GM10248 (cell line): ENCODE measurements at regions not wholly inside any gene's neighbourhood (a gene's known extent, or its start where the extent isn't known, plus 50 kb on each side); places are given as distances from the start of the nearest gene placed in this dataset.

ENCODE experiments used
- CTCF ChIA-PET: fragments of 300-600 bp; sonication (Branson Sonifier 250); formaldehyde crosslinking; extraction: SDS; loops from one replicate; lab custom pipeline; 2021; ENCODE audit warnings: antibody characterized with exemption; lab: Yijun Ruan, JAX
- POLR2A ChIA-PET: fragments of 350-650 bp; sonication (Branson Sonifier 250); formaldehyde crosslinking; extraction: SDS; loops from one replicate; lab custom pipeline; 2020; ENCODE audit warnings: antibody characterized with exemption; lab: Yijun Ruan, JAX
- DNase-seq: peaks from one replicate; pipeline ENCODE4 v3.0.0; 2012; ENCODE audit errors: extremely low spot score
- CTCF ChIP-seq: IDR thresholded peaks from 2 replicates; pipeline ENCODE4 v1.5.1; 2012; ENCODE audit warnings: mild to moderate bottlenecking, low read depth; ENCODE audit errors: extremely low read depth, missing control alignments, control extremely low read depth

DNA sequence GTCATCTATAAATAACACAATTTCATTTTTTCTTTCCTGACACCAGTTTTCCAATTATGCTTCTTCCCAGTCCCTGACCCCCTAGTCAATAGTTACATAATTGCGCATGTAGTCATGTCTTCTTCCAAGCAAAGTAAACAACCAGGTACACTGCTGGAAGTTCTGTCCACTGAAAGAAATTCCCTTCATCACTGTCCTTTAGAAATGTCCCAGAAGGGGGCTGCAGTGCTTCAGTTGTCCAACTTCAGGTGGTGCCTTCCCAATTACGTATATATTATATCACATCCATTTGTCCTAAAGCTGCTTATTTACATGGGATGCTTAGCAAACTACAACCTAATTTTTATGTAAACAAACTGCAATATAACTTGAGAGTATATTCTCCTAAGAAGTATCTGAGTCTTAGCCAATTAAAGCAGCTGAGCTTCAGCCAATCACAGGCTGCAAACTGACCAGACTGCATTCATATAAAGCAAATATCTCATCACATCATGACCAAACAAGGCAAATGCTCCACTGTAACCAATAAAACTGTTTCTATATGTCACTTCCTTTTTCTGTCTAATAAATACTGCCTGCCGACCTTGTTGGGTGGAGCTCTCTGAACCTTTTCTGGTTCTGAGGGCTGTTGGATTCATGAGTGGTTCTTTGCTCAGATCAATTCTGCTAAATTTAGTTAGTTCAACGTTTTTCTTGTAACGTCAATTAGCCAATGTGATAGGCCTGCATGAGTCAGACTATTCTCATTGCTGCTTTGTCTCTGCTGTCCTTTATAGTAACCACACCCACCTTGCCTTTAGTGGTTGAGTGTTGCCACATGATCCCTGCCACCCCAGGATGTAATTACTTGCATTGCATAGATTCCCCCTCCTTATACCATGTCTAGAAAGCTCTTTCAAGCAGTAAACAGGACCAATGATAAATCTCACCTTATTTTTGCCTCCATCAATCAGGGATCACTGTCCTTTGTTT is 239.3 kb downstream of the ALG10B start:
- no peak for DNase-seq
- ChIA-PET CTCF (interaction anchor here (1.5 kb wide), 1 partner anchor 15 kb away, joined by 3 read pairs; no protein-coding TSS in a partner anchor), POLR2A (no interaction called here)
- no peak for TF ChIP-seq CTCF

DNA sequence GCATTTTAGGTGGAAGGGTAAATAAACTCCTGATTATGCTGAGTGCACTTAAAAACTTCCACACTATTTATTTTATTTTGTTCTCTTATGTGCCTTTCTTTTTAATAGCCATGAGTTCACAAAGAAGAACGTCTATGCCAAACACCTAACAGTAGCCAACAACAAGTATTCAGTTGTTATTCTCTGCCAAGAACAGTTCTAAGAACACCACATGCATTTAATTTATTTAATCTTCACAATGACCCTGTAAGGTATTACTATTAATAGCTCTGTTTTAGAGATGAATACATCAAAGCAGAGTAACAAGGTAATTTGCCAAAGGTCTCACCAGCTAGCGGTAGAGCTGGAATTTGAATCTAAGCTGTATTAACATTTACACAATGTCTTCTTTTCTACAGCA is 240.1 kb downstream of the ALG10B start:
- DNase-seq = no peak
- no peak for TF ChIP-seq CTCF
- CTCF ChIA-PET = interaction anchor here (1.5 kb wide), 1 partner anchor 14 kb away, joined by 3 read pairs; no protein-coding TSS in a partner anchor
- POLR2A ChIA-PET = no interaction called here

DNA sequence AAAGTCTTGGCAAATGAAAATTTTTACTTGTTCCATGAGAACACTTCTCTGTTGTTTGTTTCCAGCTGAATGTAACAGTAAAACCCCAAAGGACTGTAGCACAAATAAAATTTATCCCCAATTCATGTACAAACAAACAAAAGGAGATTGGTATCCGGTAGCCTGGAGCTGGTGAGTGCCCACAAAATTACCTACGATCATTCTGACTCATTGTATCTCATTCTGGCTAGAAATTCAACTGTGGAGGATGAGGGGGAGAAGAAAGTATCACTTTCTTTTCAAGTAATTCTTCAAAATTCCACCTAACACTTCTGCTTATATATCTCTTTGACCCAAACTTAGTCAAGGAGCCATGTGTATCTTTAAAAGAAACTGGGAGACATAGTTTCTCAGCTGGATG is 268.5 kb downstream of the ALG10B start:
- TF ChIP-seq CTCF = no peak
- POLR2A ChIA-PET = no interaction called here
- CTCF ChIA-PET = no interaction called here
- DNase-seq = peak; percentile 7

DNA sequence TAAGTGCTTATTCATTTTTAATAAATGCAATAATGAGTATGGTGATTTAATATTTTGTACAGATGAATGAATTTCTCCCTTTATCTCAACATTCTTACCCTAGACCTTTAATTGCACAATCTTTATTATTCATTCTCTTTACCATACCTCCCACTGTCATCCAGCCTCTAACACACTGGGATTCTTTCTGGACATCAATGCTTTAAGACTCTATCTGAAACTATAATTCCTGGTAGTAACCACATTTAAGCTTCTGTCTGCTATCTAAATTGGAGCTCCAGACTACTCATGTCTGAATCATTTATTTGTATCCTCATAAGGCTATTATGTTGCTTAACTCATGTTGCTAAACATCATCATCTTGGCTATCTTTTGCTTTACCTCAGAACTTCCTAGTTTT is 270.2 kb downstream of the ALG10B start:
- no peak for DNase-seq
- POLR2A ChIA-PET = no interaction called here
- TF ChIP-seq CTCF = no peak
- CTCF ChIA-PET = interaction anchor here (0.7 to 1.3 kb wide), 2 partner anchors 9 to 25 kb away, joined by 3 read pairs; no protein-coding TSS in a partner anchor

- ChIA-PET POLR2A (no interaction called here), CTCF (interaction anchor here (1.1 to 1.3 kb wide), 2 partner anchors 9 kb away, joined by 3 read pairs; no protein-coding TSS in a partner anchor)
- no peak for DNase-seq
- TF ChIP-seq CTCF = no peak
These were observed 271.0 kb downstream of the ALG10B start for GRCh38 chr12:38587594-38587993.

DNA sequence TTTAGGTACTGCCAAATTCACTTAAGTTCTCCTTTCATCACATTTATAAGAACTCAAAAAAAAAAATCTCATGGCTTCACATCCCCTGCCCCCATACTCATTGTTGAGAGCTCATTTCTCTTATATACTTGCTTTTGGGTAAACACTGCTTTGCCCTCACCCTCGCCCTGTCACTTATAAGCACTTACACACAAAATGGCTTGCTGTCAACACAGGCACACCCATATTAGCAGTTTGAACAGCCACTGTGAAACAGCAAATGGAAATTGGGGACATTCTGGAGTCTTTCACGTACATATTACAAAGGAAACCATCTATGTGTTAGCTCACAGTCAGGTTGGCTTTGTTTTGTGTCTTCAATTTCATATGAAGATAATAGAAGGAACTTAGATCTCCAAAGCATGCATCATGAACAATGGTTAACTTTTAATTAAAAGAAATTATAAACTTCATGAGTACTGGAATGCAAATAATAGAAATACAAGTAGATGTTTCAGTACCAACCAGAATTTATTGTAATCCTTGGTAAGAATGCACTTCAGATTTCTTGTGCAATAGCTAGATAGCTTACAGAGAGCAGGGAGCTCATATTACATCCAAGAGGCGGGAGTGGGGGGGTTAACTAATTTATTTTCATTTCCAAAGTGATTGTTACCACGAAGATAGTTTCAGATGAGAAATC is 272.2 kb downstream of the ALG10B start:
- TF ChIP-seq CTCF = no peak
- POLR2A ChIA-PET = no interaction called here
- DNase-seq = no peak
- CTCF ChIA-PET = no interaction called here
